GM12878 (cell line): ENCODE measurements at regions not wholly inside any gene's neighbourhood (a gene's known extent, or its start where the extent isn't known, plus 50 kb on each side); places are given as distances from the start of the nearest gene placed in this dataset.

Experiments
- ATAC-seq: fragments of 200-7000 bp; cut with Tn5 transposase; 3 replicates; pipeline ENCODE4 v1.9.1; 2020; ENCODE audit warnings: mild to moderate bottlenecking, moderate library complexity
- BruUV-seq: library from RNA; stranded (reverse); fragments of 400-500 nt; replicated peaks from 2 replicates; lab custom pipeline; 2021; lab: Mats Ljungman, UMichigan
- CTCF ChIA-PET: fragments of 300-600 bp; sonication (Branson Sonifier 250); formaldehyde crosslinking; extraction: SDS; loops from one replicate; lab custom pipeline; 2021; ENCODE audit warnings: inconsistent platforms; lab: Yijun Ruan, JAX
- POLR2A ChIA-PET: fragments of 350-600 bp; formaldehyde crosslinking; extraction: SDS; loops from one replicate; lab custom pipeline; 2021; ENCODE audit warnings: inconsistent platforms; lab: Charles Lee
- RAD21 ChIA-PET: fragments of 300-600 bp; sonication (Branson Sonifier 250); formaldehyde crosslinking; loops from one replicate; lab custom pipeline; 2023; ENCODE audit warnings: antibody characterized with exemption; ENCODE audit not compliant: unreplicated experiment; lab: Charles Lee
- SMC1A ChIA-PET: fragments of 300-600 bp; sonication (Branson Sonifier 250); formaldehyde crosslinking; loops from one replicate; lab custom pipeline; 2023; ENCODE audit not compliant: unreplicated experiment, uncharacterized antibody; lab: Charles Lee
- DNase-seq: peaks from one replicate; pipeline ENCODE4 v3.0.0-alpha.2; 2011; ENCODE audit warnings: low read depth, low spot score
- FAIRE-seq: peaks from 3 replicates; lab custom pipeline; 2011; peaks lifted over from hg19 to GRCh38; lab: Jason Lieb, UNC
- H2AFZ ChIP-seq: 2 replicates; pipeline ENCODE4 v1.6.0; 2011; ENCODE audit warnings: low read depth, low read length, control low read depth; ENCODE audit not compliant: control insufficient read depth
- H3K27ac ChIP-seq: 2 replicates; pipeline ENCODE4 v1.5.1; 2011; ENCODE audit warnings: control low read depth; ENCODE audit not compliant: control insufficient read depth, insufficient read depth
- H3K27me3 ChIP-seq, 2 experiments: replicated peaks in 1 of 2; 2 replicates each; pipeline versions ENCODE4 v1.6.0 to v1.6.1; 2011; ENCODE audit warnings: low read length in 1 of 2; ENCODE audit not compliant: control insufficient read depth in 2 of 2, insufficient read depth in 2 of 2
- H3K36me3 ChIP-seq, 2 experiments: 2 replicates each; pipeline ENCODE4 v1.5.1; 2011; ENCODE audit warnings: low read length in 1 of 2; ENCODE audit not compliant: control insufficient read depth in 2 of 2, insufficient read depth in 2 of 2
- H3K4me1 ChIP-seq: 2 replicates; pipeline ENCODE4 v1.6.1; 2011; ENCODE audit warnings: mild to moderate bottlenecking, low read length, moderate library complexity, mixed read lengths; ENCODE audit not compliant: control insufficient read depth, insufficient read depth
- H3K4me2 ChIP-seq: 2 replicates; pipeline ENCODE4 v1.6.0; 2011; ENCODE audit warnings: control low read depth; ENCODE audit not compliant: control insufficient read depth, insufficient read depth
- H3K4me3 ChIP-seq: fragments of 200-600 bp; sonication (generic); 2 replicates; pipeline ENCODE4 v1.5.1; 2016
- H3K79me2 ChIP-seq: 2 replicates; pipeline ENCODE4 v1.6.0; 2011; ENCODE audit warnings: low read length; ENCODE audit not compliant: control insufficient read depth, insufficient read depth
- H3K9ac ChIP-seq: 2 replicates; pipeline ENCODE4 v1.8.0; 2011; ENCODE audit warnings: low read length, control low read depth, mixed read lengths; ENCODE audit not compliant: control insufficient read depth, insufficient read depth
- H3K9me3 ChIP-seq: replicated peaks from 3 replicates; pipeline ENCODE4 v1.5.1; 2011; ENCODE audit warnings: mild to moderate bottlenecking, low read length; ENCODE audit not compliant: control insufficient read depth, insufficient read depth
- H4K20me1 ChIP-seq: 2 replicates; pipeline ENCODE4 v1.6.0; 2011; ENCODE audit not compliant: control insufficient read depth, insufficient read depth
- ATF7 ChIP-seq: fragments of 450-650 bp; IDR thresholded peaks from 2 replicates; pipeline ENCODE4 v1.6.1; 2016; ENCODE audit warnings: low read depth, mild to moderate bottlenecking
- CBX3 ChIP-seq: fragments of 200-600 bp; sonication (generic); IDR thresholded peaks from 2 replicates; pipeline ENCODE4 v1.6.1; 2016; ENCODE audit warnings: low read depth, borderline replicate concordance
- CUX1 ChIP-seq: IDR thresholded peaks from 2 replicates; pipeline ENCODE4 v1.6.1; 2012; ENCODE audit warnings: improper control_type of control experiment, low read depth, low read length; ENCODE audit not compliant: insufficient replicate concordance
- DPF2 ChIP-seq: fragments of 450-650 bp; IDR thresholded peaks from 2 replicates; pipeline ENCODE4 v1.6.1; 2017; ENCODE audit warnings: mild to moderate bottlenecking
- E2F8 ChIP-seq: fragments of 450-650 bp; IDR thresholded peaks from 2 replicates; pipeline ENCODE4 v1.6.1; 2018; ENCODE audit warnings: mild to moderate bottlenecking, low read depth, moderate library complexity; ENCODE audit not compliant: partially characterized antibody
- EP300 ChIP-seq, 2 experiments: fragments of 150-350 bp in 1 of 2; IDR thresholded peaks; 2 replicates each; pipeline ENCODE4 v1.6.1; 2011 to 2012; ENCODE audit warnings: low read depth in 2 of 2, low read length in 2 of 2, borderline replicate concordance in 1 of 2, improper control_type of control experiment in 1 of 2, inconsistent platforms in 1 of 2; ENCODE audit not compliant: control insufficient read depth in 1 of 2
- EZH2 ChIP-seq: IDR thresholded peaks from 2 replicates; pipeline ENCODE4 v1.6.1; 2012; ENCODE audit warnings: low read depth, mild to moderate bottlenecking, control low read depth, inconsistent platforms, low read length, borderline replicate concordance; ENCODE audit not compliant: control insufficient read depth
- MTA2 ChIP-seq: fragments of 450-650 bp; IDR thresholded peaks from 2 replicates; pipeline ENCODE4 v1.6.1; 2016; ENCODE audit warnings: low read depth, mild to moderate bottlenecking, moderate library complexity
- NR2C1 ChIP-seq: fragments of 450-650 bp; IDR thresholded peaks from 2 replicates; pipeline ENCODE4 v1.6.1; 2017; ENCODE audit warnings: antibody characterized with exemption, mild to moderate bottlenecking, moderate library complexity
- RFX5 ChIP-seq: IDR thresholded peaks from 2 replicates; pipeline ENCODE4 v1.6.1; 2011; ENCODE audit warnings: low read depth, low read length, improper control_type of control experiment
- SIN3A ChIP-seq: IDR thresholded peaks from 2 replicates; pipeline ENCODE4 v1.6.1; 2012; ENCODE audit warnings: low read depth, low read length, improper control_type of control experiment
- SREBF1 ChIP-seq: IDR thresholded peaks from 2 replicates; pipeline ENCODE4 v1.6.1; 2012; ENCODE audit warnings: mild to moderate bottlenecking, low read length
- SRF ChIP-seq, 2 experiments: IDR thresholded peaks; 2 replicates each; pipeline ENCODE4 v1.6.1; 2011; ENCODE audit warnings: low read depth in 2 of 2, low read length in 2 of 2, mild to moderate bottlenecking in 1 of 2, moderate library complexity in 1 of 2
- TBL1XR1 ChIP-seq: IDR thresholded peaks from 2 replicates; pipeline ENCODE4 v1.6.1; 2012; ENCODE audit warnings: low read depth, low read length, improper control_type of control experiment
- TCF7 ChIP-seq: IDR thresholded peaks from 2 replicates; pipeline ENCODE4 v1.6.1; 2014; ENCODE audit warnings: antibody characterized with exemption, borderline replicate concordance
- USF2 ChIP-seq: IDR thresholded peaks from 2 replicates; pipeline ENCODE4 v1.6.1; 2011; ENCODE audit warnings: low read depth, low read length, improper control_type of control experiment, borderline replicate concordance
- YBX1 ChIP-seq: fragments of 450-650 bp; IDR thresholded peaks from 2 replicates; pipeline ENCODE4 v1.6.1; 2016; ENCODE audit warnings: antibody characterized with exemption
- ZNF622 ChIP-seq: fragments of 450-650 bp; IDR thresholded peaks from 2 replicates; pipeline ENCODE4 v1.6.1; 2017; ENCODE audit warnings: mild to moderate bottlenecking, inconsistent platforms
- WGBS: methylation state at CpG from one replicate; pipeline ENCODE4 v1.1.6; 2016; ENCODE audit warnings: low lambda C conversion rate; ENCODE audit not compliant: insufficient replicate concordance, insufficient coverage; ENCODE audit errors: missing lambda C conversion rate; 5-methylcytosine and 5-hydroxymethylcytosine counted together
- in situ Hi-C: fragments of 300-500 bp; cut with MboI; formaldehyde crosslinking; loops from 9 replicates; pipeline ENCODE4 v1.14.3; 2018; ENCODE audit warnings: mixed read lengths
- intact Hi-C: fragments of 100-400 bp; cut with micrococcal nuclease; formaldehyde crosslinking; loops from one replicate; pipeline ENCODE4 v1.14.2; 2022; ENCODE audit not compliant: unreplicated experiment

GRCh38 chrX:6666624-6667023, 131.7 kb upstream of the VCX3A start:
- no peaks in the 10 kb centered on the region for H3K36me3 ChIP-seq
- in situ Hi-C loops (no loop called here), intact Hi-C loops (no loop called here)
- H3K9me3 ChIP-seq = no peaks in the 10 kb centered on the region; the same call in 2 of the 3 replicates
- TF ChIP-seq SREBF1 (no peak), MTA2 (no peak), E2F8 (no peak), SIN3A (no peak), RFX5 (no peak), SRF (IDR thresholded peaks at IDR 0.05; ENCODE audit: low read depth in 2 of 2, low read length in 2 of 2) (no peak), DPF2 (no peak), EZH2 (no peak), NR2C1 (no peak), TCF7 (no peak), TBL1XR1 (no peak), YBX1 (no peak), ZNF622 (no peak), USF2 (no peak), EP300 (IDR thresholded peaks at IDR 0.05; ENCODE audit: borderline replicate concordance in 1 of 2, control insufficient read depth in 1 of 2, low read depth in 2 of 2, low read length in 2 of 2) (no peak), ATF7 (no peak), CBX3 (no peak), CUX1 (no peak)
- no peak overlapping the region for H3K4me2 ChIP-seq
- no TSS peak for BruUV-seq
- no peaks in the 10 kb centered on the region for H3K4me1 ChIP-seq
- no peaks in the 10 kb centered on the region for H3K79me2 ChIP-seq
- no peak overlapping the region for H2AFZ ChIP-seq
- ChIA-PET CTCF (no interaction called here), RAD21 (no interaction called here), SMC1A (interaction anchor here (0.8 kb wide), 1 partner anchor 11 kb away, joined by 6 read pairs; no protein-coding TSS in a partner anchor), POLR2A (no interaction called here)
- ATAC-seq (no peak), DNase-seq (no peak), FAIRE-seq (no peak)
- no peaks in the 10 kb centered on the region for H4K20me1 ChIP-seq
- H3K4me3 ChIP-seq = no peak overlapping the region
- no peak overlapping the region for H3K9ac ChIP-seq
- H3K27me3 ChIP-seq = no peaks in the 10 kb centered on the region
- no peak overlapping the region for H3K27ac ChIP-seq
- 61% methylated on average over 2 of the region's 2 CpGs for WGBS
